Neural crest cell (in vitro differentiated cells): ENCODE measurements at regions not wholly inside any gene's neighbourhood (a gene's known extent, or its start where the extent isn't known, plus 50 kb on each side); places are given as distances from the start of the nearest gene placed in this dataset.

Experiments used
- DNase-seq: peaks from one replicate; pipeline ENCODE4 v3.0.0; 2021; ENCODE audit warnings: low read depth, mixed read lengths, low spot score
- H3K27ac Mint-ChIP-seq: one replicate; pipeline ENCODE4 v1.8.0; 2021; ENCODE audit warnings: mild to moderate bottlenecking, mixed read lengths; ENCODE audit not compliant: unreplicated experiment
- H3K27me3 Mint-ChIP-seq: 2 replicates; pipeline ENCODE4 v1.8.0; 2021; ENCODE audit warnings: low read depth, mild to moderate bottlenecking, mixed read lengths
- H3K36me3 Mint-ChIP-seq: 2 replicates; pipeline ENCODE4 v1.8.0; 2021; ENCODE audit warnings: low read depth, mild to moderate bottlenecking, mixed read lengths
- H3K4me1 Mint-ChIP-seq: 2 replicates; pipeline ENCODE4 v1.8.0; 2021; ENCODE audit warnings: mixed read lengths
- H3K4me3 Mint-ChIP-seq: one replicate; pipeline ENCODE4 v1.8.0; 2021; ENCODE audit warnings: mild to moderate bottlenecking, mixed read lengths
- H3K9me3 Mint-ChIP-seq: 2 replicates; pipeline ENCODE4 v1.8.0; 2021; ENCODE audit warnings: mixed read lengths
- TF ChIP-seq, protein P1 (sequence below): fragments of 200-600 bp; sonication (generic); conservative IDR thresholded peaks from 2 replicates; pipeline ENCODE4 v1.5.0; 2021; ENCODE audit warnings: antibody characterized with exemption, mild to moderate bottlenecking

DNA sequence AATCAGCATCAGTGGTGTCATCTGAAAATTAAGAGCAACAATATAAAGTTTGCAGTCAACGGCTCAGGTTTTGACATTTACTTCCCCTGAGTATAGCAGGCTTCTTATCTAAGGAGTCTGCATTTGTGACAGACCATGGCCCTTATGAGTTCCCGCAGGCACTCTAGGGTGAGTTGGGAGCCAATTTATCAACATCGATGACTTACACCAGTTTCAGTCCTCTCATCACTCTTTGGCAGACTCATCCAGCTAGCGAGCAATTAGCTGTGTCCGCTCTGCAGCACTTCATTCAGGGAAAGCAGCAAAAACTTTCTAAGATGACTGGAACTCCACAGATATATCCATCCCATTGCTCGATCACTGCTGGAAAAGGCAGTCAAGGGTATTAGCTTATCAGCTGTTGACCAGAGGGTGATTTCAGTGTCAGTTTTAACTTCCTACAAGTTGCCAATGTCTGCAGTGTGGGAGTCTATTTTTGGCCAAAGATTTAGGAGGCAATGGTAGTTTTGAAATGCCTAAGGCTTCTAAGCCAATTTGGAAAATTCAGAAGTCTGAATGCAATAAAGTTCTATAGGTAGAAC, 625.1 kb upstream of the TENM3 start:
- Mint-ChIP-seq H3K9me3 (no peaks in the 10 kb centered on the region), H3K36me3 (no peaks in the 10 kb centered on the region), H3K4me3 (no peak overlapping the region), H3K4me1 (no peaks in the 10 kb centered on the region), H3K27ac (no peak overlapping the region), H3K27me3 (no peaks in the 10 kb centered on the region)
- no peak for DNase-seq
- TF ChIP-seq, protein P1, sequence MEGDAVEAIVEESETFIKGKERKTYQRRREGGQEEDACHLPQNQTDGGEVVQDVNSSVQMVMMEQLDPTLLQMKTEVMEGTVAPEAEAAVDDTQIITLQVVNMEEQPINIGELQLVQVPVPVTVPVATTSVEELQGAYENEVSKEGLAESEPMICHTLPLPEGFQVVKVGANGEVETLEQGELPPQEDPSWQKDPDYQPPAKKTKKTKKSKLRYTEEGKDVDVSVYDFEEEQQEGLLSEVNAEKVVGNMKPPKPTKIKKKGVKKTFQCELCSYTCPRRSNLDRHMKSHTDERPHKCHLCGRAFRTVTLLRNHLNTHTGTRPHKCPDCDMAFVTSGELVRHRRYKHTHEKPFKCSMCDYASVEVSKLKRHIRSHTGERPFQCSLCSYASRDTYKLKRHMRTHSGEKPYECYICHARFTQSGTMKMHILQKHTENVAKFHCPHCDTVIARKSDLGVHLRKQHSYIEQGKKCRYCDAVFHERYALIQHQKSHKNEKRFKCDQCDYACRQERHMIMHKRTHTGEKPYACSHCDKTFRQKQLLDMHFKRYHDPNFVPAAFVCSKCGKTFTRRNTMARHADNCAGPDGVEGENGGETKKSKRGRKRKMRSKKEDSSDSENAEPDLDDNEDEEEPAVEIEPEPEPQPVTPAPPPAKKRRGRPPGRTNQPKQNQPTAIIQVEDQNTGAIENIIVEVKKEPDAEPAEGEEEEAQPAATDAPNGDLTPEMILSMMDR, result no peak

DNA sequence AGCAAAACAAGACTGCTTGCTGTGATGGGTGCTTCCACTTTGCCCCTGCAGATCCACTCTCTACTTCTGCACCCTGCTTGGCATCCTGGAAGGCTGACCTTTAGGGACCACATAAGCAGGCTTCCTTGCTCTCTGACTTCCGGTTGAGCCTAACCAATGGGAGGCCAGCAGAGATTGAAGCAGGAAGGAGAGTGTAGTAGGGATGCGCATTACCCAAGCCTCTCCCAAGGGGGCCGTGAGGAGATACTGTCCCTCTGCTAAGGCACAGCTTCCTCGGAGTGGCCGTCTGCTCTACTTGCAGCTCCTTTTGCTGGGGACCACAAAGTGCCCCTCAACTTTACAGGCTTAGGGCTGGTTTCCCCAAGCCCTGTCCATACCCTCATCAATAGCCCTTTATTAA, 624.3 kb upstream of the TENM3 start:
- TF ChIP-seq, protein P1, result no peak
- H3K27ac Mint-ChIP-seq, result no peak overlapping the region
- DNase-seq, result no peak
- H3K4me1 Mint-ChIP-seq, result no peaks in the 10 kb centered on the region
- H3K27me3 Mint-ChIP-seq, result no peaks in the 10 kb centered on the region
- no peak overlapping the region for H3K4me3 Mint-ChIP-seq
- H3K36me3 Mint-ChIP-seq, result no peaks in the 10 kb centered on the region
- H3K9me3 Mint-ChIP-seq, result no peaks in the 10 kb centered on the region

DNA sequence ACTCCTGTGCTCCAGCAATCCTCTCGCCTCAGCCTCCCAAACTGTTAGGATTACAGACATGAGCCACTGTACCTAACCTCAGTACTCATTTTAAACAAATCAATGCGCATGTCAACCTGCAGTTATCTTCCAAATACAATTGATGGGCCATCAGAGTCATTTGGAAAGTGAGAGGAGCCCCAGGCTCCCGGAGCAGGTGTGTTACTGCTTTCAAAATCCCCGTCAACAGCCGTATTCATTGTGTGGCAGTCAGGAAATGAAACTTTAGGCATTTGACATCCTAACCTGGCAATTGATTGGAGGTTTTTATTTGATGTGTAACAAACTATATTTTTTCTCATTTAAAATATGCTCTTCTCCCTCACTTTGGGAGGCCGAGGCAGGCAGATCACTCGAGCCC, 623.6 kb upstream of the TENM3 start:
- TF ChIP-seq, protein P1, result no peak
- Mint-ChIP-seq H3K27ac (no peak overlapping the region), H3K4me3 (no peak overlapping the region), H3K4me1 (no peaks in the 10 kb centered on the region), H3K36me3 (no peaks in the 10 kb centered on the region), H3K27me3 (no peaks in the 10 kb centered on the region), H3K9me3 (no peaks in the 10 kb centered on the region)
- no peak for DNase-seq

DNA sequence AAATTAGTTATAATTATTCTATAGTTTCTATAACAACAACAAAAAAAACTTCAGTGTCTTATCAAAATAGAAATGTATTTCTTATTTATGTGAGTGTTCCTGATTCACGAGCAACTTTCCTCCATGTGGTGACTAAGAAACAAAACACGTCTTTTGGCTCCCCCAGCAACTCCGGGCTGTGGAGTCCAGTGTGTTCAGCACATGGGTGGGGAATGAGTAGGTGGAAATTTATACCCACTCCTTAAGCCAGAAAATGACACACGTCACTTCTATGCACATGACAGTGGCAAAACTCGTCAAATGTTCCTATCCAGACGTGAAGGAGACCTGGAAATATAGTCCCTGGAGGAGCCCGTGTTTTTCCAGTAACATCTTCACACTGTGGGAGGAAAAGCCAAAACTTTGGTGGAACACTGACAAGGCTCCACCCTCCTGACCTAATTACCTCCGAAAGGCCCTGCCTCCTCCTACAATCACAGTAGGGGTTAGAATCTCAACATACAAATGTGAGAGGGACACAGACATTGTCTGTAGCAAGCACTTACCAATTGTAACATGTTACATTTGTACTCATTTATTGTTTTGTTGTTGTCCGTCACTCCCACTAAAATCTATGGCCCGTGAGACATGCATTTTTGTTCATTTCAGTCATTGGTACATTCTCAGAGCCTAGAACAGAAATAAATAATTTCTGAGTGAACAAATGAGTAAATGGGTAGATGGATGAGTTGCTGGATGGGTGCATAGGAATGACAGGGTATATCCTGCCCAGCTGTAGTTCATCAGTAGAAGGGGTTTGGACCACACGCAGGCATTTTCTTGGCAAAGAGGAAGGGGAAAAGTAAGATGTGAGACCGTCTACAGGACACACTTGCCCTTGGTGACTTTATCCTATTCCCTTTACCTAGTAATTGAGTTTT, 605.8 kb upstream of the TENM3 start:
- no peaks in the 10 kb centered on the region for H3K27me3 Mint-ChIP-seq
- no peak overlapping the region for H3K4me3 Mint-ChIP-seq
- H3K36me3 Mint-ChIP-seq, result no peaks in the 10 kb centered on the region
- H3K4me1 Mint-ChIP-seq, result no peaks in the 10 kb centered on the region
- no peak overlapping the region for H3K27ac Mint-ChIP-seq
- H3K9me3 Mint-ChIP-seq, result peaks cover 8% of the 10 kb centered on the region
- DNase-seq, result no peak
- TF ChIP-seq, protein P1, result no peak

DNA sequence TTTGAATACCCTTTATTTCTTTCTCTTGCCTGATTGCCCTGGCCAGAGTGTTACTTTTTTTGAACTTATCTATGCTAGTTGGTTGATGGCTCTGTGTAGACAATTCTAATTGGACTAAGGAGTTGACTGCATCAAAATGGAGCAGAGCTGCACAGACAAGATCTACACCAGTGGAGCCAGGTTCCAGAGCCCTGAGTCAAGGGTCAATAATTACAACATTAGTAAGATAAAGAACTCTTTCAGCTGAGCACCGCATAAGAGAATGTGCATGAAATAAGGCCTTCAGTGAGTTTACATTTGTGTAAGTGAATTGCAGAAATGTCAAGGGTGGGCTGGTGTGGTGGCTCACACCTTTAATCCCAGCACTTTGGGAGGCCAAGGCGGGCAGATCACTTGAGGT, 599.7 kb upstream of the TENM3 start:
- TF ChIP-seq, protein P1, result no peak
- Mint-ChIP-seq H3K4me1 (no peaks in the 10 kb centered on the region), H3K4me3 (no peak overlapping the region), H3K27ac (no peak overlapping the region), H3K9me3 (peaks cover 8% of the 10 kb centered on the region), H3K36me3 (peaks cover 3% of the 10 kb centered on the region), H3K27me3 (no peaks in the 10 kb centered on the region)
- DNase-seq, result no peak
